ENCODE measurements at regions not wholly inside any gene's neighbourhood (a gene's known extent, or its start where the extent isn't known, plus 50 kb on each side); places are given as distances from the start of the nearest gene placed in this dataset.
A peak's percentile ranks its signal among the peaks of the same experiment; 100 is the strongest.

- H3K27ac ChIP-seq: no peak overlapping the region
- no peak overlapping the region for H3K4me3 ChIP-seq
- no peak for TF ChIP-seq Cebpa-rat (IDR thresholded peaks at IDR 0.05)
- H3K36me3 ChIP-seq: no peaks in the 10 kb centered on the region
- H3K9ac ChIP-seq: no peak overlapping the region
- no peaks in the 10 kb centered on the region for H3K4me1 ChIP-seq
- H4K20me1 ChIP-seq: no peaks in the 10 kb centered on the region
- H3K4me2 ChIP-seq: no peak overlapping the region
- H3K27me3 ChIP-seq: no peaks in the 10 kb centered on the region
- no peaks in the 10 kb centered on the region for H3K9me3 ChIP-seq
These were observed 507.3 kb upstream of the CBLB start for GRCh38 chr3:106376016-106376570.

- Histone ChIP-seq H3K4me3 (no peak overlapping the region), H3K9ac (no peak overlapping the region), H3K9me3 (no peaks in the 10 kb centered on the region), H3K27me3 (no peaks in the 10 kb centered on the region), H3K4me1 (0 out of 2 replicates have a peak, but pooled peaks cover 2% of the 10 kb centered on the region), H3K4me2 (no peak overlapping the region), H4K20me1 (no peaks in the 10 kb centered on the region), H3K36me3 (no peaks in the 10 kb centered on the region), H3K27ac (no peak overlapping the region)
- TF ChIP-seq Cebpa-rat (IDR thresholded peaks at IDR 0.05): no peak
These were observed 510.5 kb upstream of the CBLB start for GRCh38 chr3:106379251-106379750.

GRCh38 chr3:106380232-106380631 is 511.4 kb upstream of the CBLB start:
- no peak overlapping the region for H3K27ac ChIP-seq
- no peak overlapping the region for H3K9ac ChIP-seq
- H4K20me1 ChIP-seq: no peaks in the 10 kb centered on the region
- H3K4me1 ChIP-seq: peaks cover 7% of the 10 kb centered on the region; the same call in 1 of the 2 replicates
- no peaks in the 10 kb centered on the region for H3K27me3 ChIP-seq
- no peak overlapping the region for H3K4me2 ChIP-seq
- no peak overlapping the region for H3K4me3 ChIP-seq
- no peak for TF ChIP-seq Cebpa-rat (IDR thresholded peaks at IDR 0.05)
- H3K36me3 ChIP-seq: no peaks in the 10 kb centered on the region
- H3K9me3 ChIP-seq: no peaks in the 10 kb centered on the region

GRCh38 chr3:106381286-106381938 is 512.6 kb upstream of the CBLB start:
- Histone ChIP-seq H3K9ac (no peak overlapping the region), H3K4me3 (no peak overlapping the region)
- no peak for TF ChIP-seq Cebpa-rat (IDR thresholded peaks at IDR 0.05)

DNA sequence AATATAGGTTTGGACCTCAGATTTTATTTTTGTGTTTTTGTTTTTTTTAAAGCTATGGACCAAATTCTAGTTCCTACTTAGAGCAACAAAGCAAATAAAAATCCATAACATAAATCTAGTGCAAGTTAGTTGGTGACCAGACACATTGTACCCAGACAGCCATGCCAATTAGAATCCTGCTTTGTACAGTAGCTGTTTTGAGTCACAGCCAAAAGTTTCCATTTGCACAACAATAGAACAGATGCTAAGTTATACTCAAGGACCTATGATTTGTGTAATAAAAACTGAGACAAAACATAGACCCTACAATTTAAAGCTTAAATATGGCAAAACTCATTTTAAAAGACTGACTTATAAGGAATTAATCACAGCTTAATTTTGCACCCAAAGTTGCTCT is 513.1 kb upstream of the CBLB start:
- H3K27me3 ChIP-seq: no peaks in the 10 kb centered on the region

More at GRCh38 chr3:106381286-106381938, 512.6 kb upstream of the CBLB start:
- H3K27me3 ChIP-seq: no peaks in the 10 kb centered on the region
- H3K4me2 ChIP-seq: no peak overlapping the region
- no peaks in the 10 kb centered on the region for H3K36me3 ChIP-seq
- H3K4me1 ChIP-seq: peaks cover 19% of the 10 kb centered on the region
- H4K20me1 ChIP-seq: no peaks in the 10 kb centered on the region
- H3K9me3 ChIP-seq: 0 out of 2 replicates have a peak, but pooled peaks cover 3% of the 10 kb centered on the region
- no peak overlapping the region for H3K27ac ChIP-seq

DNA sequence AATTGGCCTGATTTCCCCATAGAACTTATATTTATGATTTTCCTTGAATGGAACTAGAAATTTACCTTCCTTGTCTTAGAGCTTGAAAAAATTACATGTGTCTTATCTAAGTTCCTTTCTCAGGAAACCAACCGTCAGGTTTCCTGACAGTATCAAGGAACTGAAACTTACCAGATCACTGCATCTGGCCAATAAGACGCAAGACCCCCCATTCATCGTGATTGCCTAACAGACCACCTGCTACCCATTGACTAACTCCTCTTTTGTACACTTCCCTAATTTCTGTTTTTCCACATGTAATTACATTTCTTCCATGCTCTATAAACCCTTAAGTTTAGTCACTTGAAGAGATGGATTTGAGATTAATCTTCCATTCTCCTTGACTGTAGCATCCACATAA is 517.2 kb upstream of the CBLB start:
- H3K36me3 ChIP-seq: no peaks in the 10 kb centered on the region
- no peak overlapping the region for H3K9ac ChIP-seq
- peak; percentile 86; the same call in 1 of the 2 replicates for TF ChIP-seq Cebpa-rat (IDR thresholded peaks at IDR 0.05)
- H3K4me3 ChIP-seq: no peak overlapping the region
- H3K4me1 ChIP-seq: peaks cover 25% of the 10 kb centered on the region
- no peaks in the 10 kb centered on the region for H3K27me3 ChIP-seq
- H3K4me2 ChIP-seq: peak overlapping the region; percentile 53
- H4K20me1 ChIP-seq: no peaks in the 10 kb centered on the region
- H3K9me3 ChIP-seq: 0 out of 2 replicates have a peak, but pooled peaks cover 3% of the 10 kb centered on the region
- peak overlapping the region; percentile 76 for H3K27ac ChIP-seq

More for the DNA sequence above, 513.1 kb upstream of the CBLB start:
- no peak overlapping the region for H3K9ac ChIP-seq
- H3K4me1 ChIP-seq: peaks cover 24% of the 10 kb centered on the region
- H4K20me1 ChIP-seq: no peaks in the 10 kb centered on the region
- H3K4me3 ChIP-seq: no peak overlapping the region
- H3K9me3 ChIP-seq: 0 out of 2 replicates have a peak, but pooled peaks cover 3% of the 10 kb centered on the region
- no peak overlapping the region for H3K4me2 ChIP-seq
- no peak for TF ChIP-seq Cebpa-rat (IDR thresholded peaks at IDR 0.05)
- no peaks in the 10 kb centered on the region for H3K36me3 ChIP-seq
- no peak overlapping the region for H3K27ac ChIP-seq

- Histone ChIP-seq H3K9ac (no peak overlapping the region), H3K27me3 (no peaks in the 10 kb centered on the region), H3K27ac (no peak overlapping the region), H3K4me2 (no peak overlapping the region), H3K4me1 (no peaks in the 10 kb centered on the region), H4K20me1 (no peaks in the 10 kb centered on the region), H3K4me3 (no peak overlapping the region), H3K36me3 (no peaks in the 10 kb centered on the region), H3K9me3 (no peaks in the 10 kb centered on the region)
- no peak for TF ChIP-seq Cebpa-rat (IDR thresholded peaks at IDR 0.05)
These were observed 524.1 kb upstream of the CBLB start for GRCh38 chr3:106392915-106393314.

DNA sequence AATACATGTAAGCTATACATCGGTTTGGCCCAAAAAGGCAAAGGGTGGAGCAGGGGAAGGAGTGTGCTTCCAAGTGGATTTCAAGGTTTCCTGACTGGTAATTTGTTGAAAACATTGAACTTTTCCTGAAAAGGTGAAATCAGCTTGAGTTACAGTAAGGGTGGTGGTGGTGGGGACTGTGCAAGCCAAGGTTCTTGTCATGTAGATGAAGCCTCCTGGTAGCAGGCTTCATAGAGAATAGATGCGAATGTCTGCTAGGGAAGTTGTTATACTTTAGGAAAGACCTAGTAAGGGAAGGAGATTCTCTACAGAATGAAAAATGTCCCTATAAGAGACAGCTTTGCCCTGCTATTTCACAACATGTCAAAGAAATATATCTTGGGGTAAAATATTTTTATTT is 528.2 kb upstream of the CBLB start:
- Histone ChIP-seq H3K36me3 (no peaks in the 10 kb centered on the region), H3K27me3 (no peaks in the 10 kb centered on the region), H4K20me1 (no peaks in the 10 kb centered on the region), H3K4me3 (no peak overlapping the region), H3K27ac (no peak overlapping the region), H3K4me2 (no peak overlapping the region), H3K9ac (no peak overlapping the region), H3K9me3 (no peaks in the 10 kb centered on the region), H3K4me1 (no peaks in the 10 kb centered on the region)
- TF ChIP-seq Cebpa-rat (IDR thresholded peaks at IDR 0.05): no peak

DNA sequence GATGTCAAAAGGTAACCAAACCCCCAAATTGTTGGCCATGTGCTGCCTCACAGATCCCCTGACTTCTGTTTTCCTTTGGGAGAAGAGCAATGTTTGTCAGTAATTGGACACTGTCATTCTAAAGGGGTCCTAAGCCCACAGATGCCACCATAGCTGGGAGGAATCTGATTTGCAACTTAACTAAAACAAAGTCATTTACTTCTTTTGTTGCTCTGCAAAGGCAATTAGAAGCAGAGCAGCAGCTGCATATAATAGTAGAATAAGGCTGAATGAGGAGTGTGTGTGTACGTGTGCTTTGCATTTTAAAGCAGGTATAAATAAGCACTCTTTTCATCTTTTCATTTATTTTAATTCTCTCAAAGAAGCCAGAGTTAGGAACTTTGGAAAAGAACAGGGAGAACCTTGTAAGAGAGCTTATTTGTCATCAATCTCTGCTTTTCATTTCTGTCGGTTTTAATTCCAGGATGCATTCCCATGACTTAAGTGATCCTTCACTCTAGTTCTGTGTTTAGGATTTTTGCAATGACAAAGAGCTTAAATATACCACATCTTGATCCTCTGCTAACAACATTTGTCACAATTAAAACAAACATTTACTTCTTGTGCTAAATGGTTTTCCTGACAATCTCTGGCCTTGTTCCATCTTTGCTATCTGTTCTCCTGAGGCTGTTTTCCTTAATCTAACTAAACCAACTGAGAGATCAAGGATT is 530.2 kb upstream of the CBLB start:
- H3K4me2 ChIP-seq: no peak overlapping the region
- H3K4me1 ChIP-seq: no peaks in the 10 kb centered on the region
- H3K4me3 ChIP-seq: no peak overlapping the region
- TF ChIP-seq Cebpa-rat (IDR thresholded peaks at IDR 0.05): no peak
- no peaks in the 10 kb centered on the region for H3K36me3 ChIP-seq
- H3K27me3 ChIP-seq: no peaks in the 10 kb centered on the region
- no peaks in the 10 kb centered on the region for H4K20me1 ChIP-seq
- H3K9ac ChIP-seq: no peak overlapping the region
- H3K27ac ChIP-seq: no peak overlapping the region
- no peaks in the 10 kb centered on the region for H3K9me3 ChIP-seq

DNA sequence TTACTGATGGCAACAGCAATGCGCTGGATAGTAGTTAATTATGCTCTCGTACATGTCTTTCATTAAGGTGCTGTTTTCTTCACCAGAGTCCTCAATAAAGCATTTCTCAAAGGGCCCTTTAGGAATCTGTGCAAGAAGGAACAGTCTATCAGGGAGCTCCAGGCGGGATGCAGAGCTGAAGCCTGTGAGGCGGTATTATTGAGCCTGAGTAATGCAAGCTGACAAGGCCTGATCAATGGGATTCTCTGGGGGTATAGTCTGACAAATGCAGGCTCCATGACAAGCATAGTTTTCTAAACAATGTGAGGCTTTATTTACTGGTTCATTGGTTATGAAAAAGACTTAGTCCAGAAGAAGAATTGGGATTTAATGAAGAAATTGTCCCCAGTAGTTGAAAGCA is 530.9 kb upstream of the CBLB start:
- Histone ChIP-seq H3K4me1 (no peaks in the 10 kb centered on the region), H3K36me3 (no peaks in the 10 kb centered on the region), H3K4me2 (no peak overlapping the region), H3K9me3 (no peaks in the 10 kb centered on the region), H3K27ac (no peak overlapping the region), H4K20me1 (no peaks in the 10 kb centered on the region), H3K27me3 (no peaks in the 10 kb centered on the region), H3K9ac (no peak overlapping the region), H3K4me3 (no peak overlapping the region)
- no peak for TF ChIP-seq Cebpa-rat (IDR thresholded peaks at IDR 0.05)

Data from BLaER1 (cell line).